Small intestine (tissue), 7 donors: ENCODE measurements at regions not wholly inside any gene's neighbourhood (a gene's known extent, or its start where the extent isn't known, plus 50 kb on each side); places are given as distances from the start of the nearest gene placed in this dataset.

Source experiments
- DNase-seq, 2 donors: peaks; one replicate each; pipeline versions ENCODE4 v3.0.0 to v3.0.0-alpha.2; 2013
- FAIRE-seq: peaks from 2 replicates; lab custom pipeline; 2012; peaks lifted over from hg19 to GRCh38; lab: Jason Lieb, UNC
- H3K27ac ChIP-seq, 3 donors: one replicate each; pipeline ENCODE4 v1.5.1; 2013; ENCODE audit warnings: low read length in 2 of 3, mild to moderate bottlenecking in 2 of 3, control low read depth in 1 of 3, inconsistent platforms in 1 of 3, low read depth in 1 of 3, moderate library complexity in 1 of 3
- H3K27me3 ChIP-seq, 3 donors: one replicate each; pipeline ENCODE4 v1.6.1; 2013; ENCODE audit warnings: low read length in 3 of 3, inconsistent platforms in 1 of 3; ENCODE audit not compliant: control insufficient read depth in 3 of 3, insufficient read depth in 3 of 3
- H3K36me3 ChIP-seq, 3 donors: one replicate each; pipeline ENCODE4 v1.6.1; 2013; ENCODE audit warnings: low read length in 3 of 3, inconsistent platforms in 1 of 3, low read depth in 1 of 3, mild to moderate bottlenecking in 1 of 3, moderate library complexity in 1 of 3; ENCODE audit not compliant: control insufficient read depth in 3 of 3, insufficient read depth in 2 of 3
- H3K4me1 ChIP-seq, 3 donors: one replicate each; pipeline ENCODE4 v1.6.1; 2013; ENCODE audit warnings: low read length in 2 of 3, inconsistent platforms in 1 of 3, low read depth in 1 of 3, mild to moderate bottlenecking in 1 of 3, moderate library complexity in 1 of 3; ENCODE audit not compliant: control insufficient read depth in 3 of 3, insufficient read depth in 2 of 3
- H3K4me3 ChIP-seq, 3 donors: one replicate each; pipeline ENCODE4 v1.5.1; 2013; ENCODE audit warnings: low read length in 3 of 3, control low read depth in 1 of 3, inconsistent platforms in 1 of 3, low read depth in 1 of 3, mild to moderate bottlenecking in 1 of 3, moderate library complexity in 1 of 3
- H3K9me3 ChIP-seq, 2 donors: one replicate each; pipeline ENCODE4 v1.6.1; 2013; ENCODE audit warnings: low read depth in 1 of 2, low read length in 1 of 2; ENCODE audit not compliant: control insufficient read depth in 2 of 2, insufficient read depth in 1 of 2
- whole genome bisulfite sequencing, 3 donors: extraction: QIAGEN DNeasy Blood & Tissue Kit; methylation state at CpG; one replicate each; pipeline ENCODE4 v1.1.7; 2013; 5-methylcytosine and 5-hydroxymethylcytosine counted together
- donor health status: healthy with polysubstance abuse.
- donor health status: control.
- donor health status: control.
- donor health status: Bipolar disorder and iron deficiency.
- donor health status: healthy.

- Histone ChIP-seq H3K27me3 (no peaks in the 10 kb centered on the region), H3K4me1 (no peaks in the 10 kb centered on the region), H3K9me3 (no peaks in the 10 kb centered on the region), H3K4me3 (no peak overlapping the region), H3K27ac (no peak overlapping the region), H3K36me3 (no peaks in the 10 kb centered on the region)
- DNase-seq (no peak), FAIRE-seq (no peak)
These were observed 578.7 kb upstream of the SLITRK1 start for GRCh38 chr13:84460989-84461388.

DNA sequence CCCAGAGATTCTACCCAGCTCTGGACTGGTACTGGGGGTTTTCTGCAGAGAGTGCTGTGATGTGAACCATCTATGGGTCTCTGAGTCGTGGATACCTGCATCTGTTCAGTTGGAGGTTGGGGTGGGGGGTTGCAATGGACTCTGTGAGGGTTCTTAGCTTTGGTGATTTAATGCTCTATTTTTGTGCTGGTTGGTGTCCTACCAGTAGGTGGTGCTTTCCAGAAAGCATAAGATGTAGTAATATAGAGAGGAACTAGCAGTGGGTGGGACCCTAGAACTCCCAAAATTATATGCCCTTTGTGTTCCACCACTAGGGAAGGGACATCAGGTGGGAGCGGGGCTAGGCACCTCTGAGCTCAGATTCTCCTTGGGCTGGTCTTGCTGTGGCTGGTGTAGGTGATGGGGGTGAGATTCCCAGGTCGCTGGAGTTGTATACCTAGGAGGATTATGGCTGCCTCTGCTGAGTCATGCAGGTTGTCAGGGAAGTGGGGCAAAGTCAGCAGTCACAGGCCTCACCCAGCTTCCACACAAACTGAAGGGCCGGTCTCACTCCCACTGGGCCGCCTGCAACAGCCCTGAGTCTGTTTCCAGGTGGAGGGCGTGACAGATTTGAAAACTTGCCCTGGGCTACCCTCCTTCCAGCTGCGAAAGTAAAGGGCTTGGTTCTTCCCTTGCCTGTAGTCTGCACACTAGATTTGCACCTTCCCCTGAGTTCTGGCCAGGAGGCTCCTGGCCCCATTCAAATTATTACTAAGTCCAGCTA is 573.0 kb upstream of the SLITRK1 start:
- Histone ChIP-seq H3K36me3 (no peaks in the 10 kb centered on the region), H3K27me3 (no peaks in the 10 kb centered on the region), H3K4me1 (no peaks in the 10 kb centered on the region), H3K4me3 (no peak overlapping the region), H3K27ac (no peak overlapping the region), H3K9me3 (peaks cover 0 to 4% of the 10 kb centered on the region in 2 donors)
- DNase-seq (no peak), FAIRE-seq (no peak)
- 40 to 77% (median 53%) methylated on average over 7 of the region's 7 CpGs for WGBS, 3 donors

DNA sequence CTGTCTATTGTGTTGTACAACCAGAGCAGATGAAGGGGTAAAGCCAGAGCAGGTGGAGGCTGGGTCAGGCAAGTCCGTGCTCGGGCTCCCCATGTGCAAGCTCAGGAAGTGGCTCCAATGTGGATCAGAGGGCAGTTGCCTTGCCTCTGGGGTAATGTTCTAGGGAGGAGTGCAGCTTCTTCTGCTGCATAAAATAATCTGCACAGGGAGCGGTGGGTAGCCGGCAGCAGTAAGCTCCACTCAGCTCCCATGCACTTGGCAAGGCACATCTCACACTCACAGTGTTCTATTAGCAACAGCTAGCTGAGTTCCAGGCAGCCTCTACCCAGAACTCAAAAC is 565.3 kb upstream of the SLITRK1 start:
- no peak overlapping the region for H3K27ac ChIP-seq
- WGBS, 3 donors, result 77 to 92% (median 81%) methylated on average over 4 of the region's 4 CpGs
- H3K36me3 ChIP-seq, result no peaks in the 10 kb centered on the region
- H3K4me1 ChIP-seq, result no peaks in the 10 kb centered on the region
- no peak overlapping the region for H3K4me3 ChIP-seq
- no peaks in the 10 kb centered on the region for H3K9me3 ChIP-seq
- DNase-seq (no peak), FAIRE-seq (no peak)
- H3K27me3 ChIP-seq, result no peaks in the 10 kb centered on the region

- Histone ChIP-seq H3K4me3 (no peak overlapping the region), H3K27ac (no peak overlapping the region), H3K9me3 (no peaks in the 10 kb centered on the region), H3K4me1 (no peaks in the 10 kb centered on the region), H3K36me3 (no peaks in the 10 kb centered on the region), H3K27me3 (no peaks in the 10 kb centered on the region)
- DNase-seq (no peak), FAIRE-seq (no peak)
- 85 to 87% (median 86%) methylated on average over 9 of the region's 9 CpGs for WGBS, 3 donors
These were observed 564.8 kb upstream of the SLITRK1 start for GRCh38 chr13:84446972-84447639.

DNA sequence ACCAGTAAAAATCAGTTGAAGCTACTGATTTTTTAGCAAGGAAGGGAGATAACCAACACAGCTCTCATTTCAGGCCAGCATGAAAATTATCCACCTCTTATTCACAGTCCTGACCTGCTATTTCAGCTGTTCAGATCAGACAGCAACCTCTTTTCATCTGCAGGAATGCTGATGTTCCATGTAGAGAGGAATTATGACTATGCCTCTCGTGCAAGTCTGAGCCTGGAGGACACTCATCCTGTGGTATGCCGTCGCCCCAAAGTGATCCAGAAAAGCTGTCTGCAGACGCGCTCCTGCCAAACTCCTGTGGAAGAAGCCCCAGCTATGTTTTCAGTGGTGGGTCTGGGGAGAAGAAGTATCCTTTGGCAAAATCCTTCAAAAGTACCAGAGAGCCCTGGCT is 563.5 kb upstream of the SLITRK1 start:
- DNase-seq (no peak), FAIRE-seq (no peak)
- Histone ChIP-seq H3K9me3 (no peaks in the 10 kb centered on the region), H3K27me3 (no peaks in the 10 kb centered on the region), H3K27ac (no peak overlapping the region), H3K4me3 (no peak overlapping the region), H3K36me3 (no peaks in the 10 kb centered on the region), H3K4me1 (no peaks in the 10 kb centered on the region)
- WGBS, 3 donors, result 85 to 92% (median 88%) methylated on average over 5 of the region's 5 CpGs

GRCh38 chr13:84443463-84443862 is 561.2 kb upstream of the SLITRK1 start:
- H3K36me3 ChIP-seq, result no peaks in the 10 kb centered on the region

DNA sequence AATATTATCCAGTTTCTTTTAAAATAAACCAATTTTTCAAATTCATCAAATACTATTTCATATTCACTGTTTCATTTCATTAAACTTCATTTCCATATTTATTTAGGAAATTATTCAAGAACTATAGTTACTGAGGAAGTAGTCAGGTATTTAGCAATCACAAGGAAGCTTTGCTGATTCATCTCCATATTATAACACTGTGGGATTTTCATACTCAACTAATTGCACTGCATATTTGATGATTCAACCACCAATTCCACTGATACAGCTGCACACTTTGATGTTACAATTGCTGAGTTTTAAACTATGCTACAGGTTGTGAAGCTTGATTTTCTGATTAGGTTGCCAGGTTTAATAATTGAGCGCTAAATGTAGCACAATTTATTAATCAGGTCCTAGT is 556.8 kb upstream of the SLITRK1 start:
- H3K9me3 ChIP-seq, result no peaks in the 10 kb centered on the region
- WGBS, 3 donors, result 95 to 100% (median 96%) methylated on average over 1 of the region's 1 CpG
- H3K36me3 ChIP-seq, result no peaks in the 10 kb centered on the region
- H3K27ac ChIP-seq, result no peak overlapping the region
- DNase-seq (no peak), FAIRE-seq (no peak)
- H3K4me1 ChIP-seq, result no peaks in the 10 kb centered on the region
- no peak overlapping the region for H3K4me3 ChIP-seq
- no peaks in the 10 kb centered on the region for H3K27me3 ChIP-seq

More at GRCh38 chr13:84443463-84443862, 561.2 kb upstream of the SLITRK1 start:
- Histone ChIP-seq H3K4me3 (no peak overlapping the region), H3K9me3 (no peaks in the 10 kb centered on the region), H3K27ac (no peak overlapping the region), H3K27me3 (no peaks in the 10 kb centered on the region), H3K4me1 (no peaks in the 10 kb centered on the region)
- FAIRE-seq (no peak), DNase-seq (no peak)

DNA sequence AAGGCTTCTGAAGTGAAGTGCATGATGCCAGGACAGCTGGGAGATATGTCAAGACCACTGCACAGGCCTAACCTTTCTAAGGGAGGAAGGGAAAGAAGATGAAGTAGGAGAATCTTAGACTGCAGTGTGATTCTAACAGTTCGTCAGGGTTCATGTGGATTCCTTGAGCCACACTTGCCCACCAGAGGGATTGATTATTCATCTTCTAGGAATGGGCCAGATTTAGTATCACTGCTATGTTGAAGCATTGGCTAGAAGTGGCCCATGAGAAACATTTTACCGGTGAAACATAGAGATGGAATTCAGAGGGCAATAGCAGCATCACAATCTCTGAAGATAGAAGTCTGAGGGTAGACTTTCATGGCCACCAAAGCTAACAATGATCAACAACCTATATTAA is 550.8 kb upstream of the SLITRK1 start:
- Histone ChIP-seq H3K4me3 (no peak overlapping the region), H3K4me1 (no peaks in the 10 kb centered on the region), H3K36me3 (no peaks in the 10 kb centered on the region), H3K9me3 (no peaks in the 10 kb centered on the region), H3K27me3 (no peaks in the 10 kb centered on the region), H3K27ac (no peak overlapping the region)
- FAIRE-seq (no peak), DNase-seq (no peak)
- 88 to 93% (median 91%) methylated on average over 2 of the region's 2 CpGs for WGBS, 3 donors

GRCh38 chr13:84431646-84432045 is 549.4 kb upstream of the SLITRK1 start:
- Histone ChIP-seq H3K27me3 (no peaks in the 10 kb centered on the region), H3K4me3 (no peak overlapping the region), H3K4me1 (no peaks in the 10 kb centered on the region), H3K9me3 (no peaks in the 10 kb centered on the region), H3K36me3 (no peaks in the 10 kb centered on the region), H3K27ac (no peak overlapping the region)
- DNase-seq (no peak), FAIRE-seq (no peak)
- 53 to 77% (median 56%) methylated on average over 1 of the region's 1 CpG for WGBS, 3 donors
